SK-N-SH treated with all-trans-retinoic acid at 6 μM for 48 hours (cell line): ENCODE measurements at regions not wholly inside any gene's neighbourhood (a gene's known extent, or its start where the extent isn't known, plus 50 kb on each side); places are given as distances from the start of the nearest gene placed in this dataset.
"Not testable (repeated sequence)": the region's sequence is repeated elsewhere in the genome, so short reads cannot be mapped to it uniquely, and the experiment has no call there.

Experiments used
- ATAC-seq: fragments of 200-7000 bp; cut with Tn5 transposase; 3 replicates; pipeline ENCODE4 v1.9.1; 2020; ENCODE audit warnings: mild to moderate bottlenecking, moderate library complexity
- ARNTL ChIP-seq: fragments of 450-650 bp; formaldehyde crosslinking; IDR thresholded peaks from 2 replicates; pipeline ENCODE4 v1.5.0; 2020; ENCODE audit warnings: low read depth, mild to moderate bottlenecking, moderate library complexity, borderline replicate concordance
- BACH2 ChIP-seq: fragments of 250-450 bp; sonication (Bioruptor Pico); IDR thresholded peaks from 2 replicates; pipeline ENCODE4 v1.9.0; 2021; ENCODE audit warnings: mild to moderate bottlenecking, borderline replicate concordance
- CREB5 ChIP-seq: fragments of 250-450 bp; sonication (Bioruptor Pico); IDR thresholded peaks from 2 replicates; pipeline ENCODE4 v1.5.1; 2020; ENCODE audit warnings: low read depth, mild to moderate bottlenecking, moderate library complexity
- CSDC2 ChIP-seq: fragments of 250-450 bp; sonication (Bioruptor Pico); IDR thresholded peaks from 2 replicates; pipeline ENCODE4 v1.5.0; 2020; ENCODE audit warnings: mild to moderate bottlenecking, moderate library complexity
- ESRRG ChIP-seq: fragments of 250-450 bp; sonication (Bioruptor Pico); IDR thresholded peaks from 2 replicates; pipeline ENCODE4 v1.6.1; 2021; ENCODE audit warnings: mild to moderate bottlenecking
- GLIS3 ChIP-seq: fragments of 250-450 bp; sonication (Bioruptor Pico); IDR thresholded peaks from 2 replicates; pipeline ENCODE4 v1.5.0; 2020; ENCODE audit warnings: mild to moderate bottlenecking, moderate library complexity
- ISL1 ChIP-seq: fragments of 250-450 bp; sonication (Bioruptor Pico); IDR thresholded peaks from 2 replicates; pipeline ENCODE4 v2.1.2; 2022; ENCODE audit warnings: mild to moderate bottlenecking, moderate library complexity
- OSR1 ChIP-seq: fragments of 250-450 bp; sonication (Bioruptor Pico); IDR thresholded peaks from 2 replicates; pipeline ENCODE4 v1.8.0; 2022; ENCODE audit warnings: moderate library complexity, mild to moderate bottlenecking, inconsistent platforms
- PATZ1 ChIP-seq: fragments of 250-450 bp; sonication (Bioruptor Pico); IDR thresholded peaks from 2 replicates; pipeline ENCODE4 v1.8.0; 2020; ENCODE audit warnings: mild to moderate bottlenecking, moderate library complexity, borderline replicate concordance
- RARB ChIP-seq: fragments of 250-450 bp; sonication (Bioruptor Pico); IDR thresholded peaks from 2 replicates; pipeline ENCODE4 v1.8.0; 2021; ENCODE audit warnings: mild to moderate bottlenecking, moderate library complexity
- SNAI2 ChIP-seq: fragments of 250-450 bp; sonication (Bioruptor Pico); IDR thresholded peaks from 2 replicates; pipeline ENCODE4 v1.5.0; 2020; ENCODE audit warnings: mild to moderate bottlenecking, moderate library complexity
- TCF4 ChIP-seq: fragments of 250-450 bp; sonication (Bioruptor Pico); IDR thresholded peaks from 2 replicates; pipeline ENCODE4 v1.8.0; 2021; ENCODE audit warnings: mild to moderate bottlenecking, moderate library complexity, borderline replicate concordance
- TOX ChIP-seq: fragments of 250-450 bp; sonication (Bioruptor Pico); IDR thresholded peaks from 2 replicates; pipeline ENCODE4 v1.8.0; 2021; ENCODE audit warnings: mild to moderate bottlenecking, moderate library complexity, borderline replicate concordance
- TSHZ2 ChIP-seq: fragments of 250-450 bp; sonication (Bioruptor Pico); IDR thresholded peaks from 2 replicates; pipeline ENCODE4 v1.5.0; 2020; ENCODE audit warnings: mild to moderate bottlenecking, moderate library complexity
- ZC3H10 ChIP-seq: fragments of 250-450 bp; sonication (Bioruptor Pico); IDR thresholded peaks from 2 replicates; pipeline ENCODE4 v1.5.1; 2021; ENCODE audit warnings: mild to moderate bottlenecking, moderate library complexity
- ZFP3 ChIP-seq: fragments of 250-450 bp; sonication (Bioruptor Pico); IDR thresholded peaks from 2 replicates; pipeline ENCODE4 v1.5.0; 2020; ENCODE audit warnings: mild to moderate bottlenecking, moderate library complexity
- ZFP30 ChIP-seq: fragments of 450-650 bp; formaldehyde crosslinking; IDR thresholded peaks from 2 replicates; pipeline ENCODE4 v1.5.0; 2022; ENCODE audit warnings: mild to moderate bottlenecking, moderate library complexity
- ZNF565 ChIP-seq: fragments of 450-650 bp; formaldehyde crosslinking; conservative IDR thresholded peaks from 2 replicates; pipeline ENCODE4 v1.5.0; 2020; ENCODE audit warnings: low read depth, mild to moderate bottlenecking, moderate library complexity
- ZNF70 ChIP-seq: fragments of 450-650 bp; formaldehyde crosslinking; IDR thresholded peaks from 2 replicates; pipeline ENCODE4 v1.5.0; 2020; ENCODE audit warnings: mild to moderate bottlenecking, moderate library complexity
- ZNF8 ChIP-seq: fragments of 450-650 bp; formaldehyde crosslinking; IDR thresholded peaks from 2 replicates; pipeline ENCODE4 v1.5.0; 2020; ENCODE audit warnings: mild to moderate bottlenecking, moderate library complexity
- TF ChIP-seq, protein P1 (sequence below): fragments of 250-450 bp; sonication (Bioruptor Pico); IDR thresholded peaks from 2 replicates; pipeline ENCODE4 v1.5.1; 2021; ENCODE audit warnings: mild to moderate bottlenecking, moderate library complexity
- TF ChIP-seq, protein P2 (sequence below): fragments of 250-450 bp; sonication (Bioruptor Pico); IDR thresholded peaks from 2 replicates; pipeline ENCODE4 v1.8.0; 2021; ENCODE audit warnings: low read depth, mild to moderate bottlenecking, moderate library complexity, borderline replicate concordance

GRCh38 chr9:38518826-38519225 lies 94.6 kb upstream of the IGFBPL1 start:
- TF ChIP-seq, protein P1, sequence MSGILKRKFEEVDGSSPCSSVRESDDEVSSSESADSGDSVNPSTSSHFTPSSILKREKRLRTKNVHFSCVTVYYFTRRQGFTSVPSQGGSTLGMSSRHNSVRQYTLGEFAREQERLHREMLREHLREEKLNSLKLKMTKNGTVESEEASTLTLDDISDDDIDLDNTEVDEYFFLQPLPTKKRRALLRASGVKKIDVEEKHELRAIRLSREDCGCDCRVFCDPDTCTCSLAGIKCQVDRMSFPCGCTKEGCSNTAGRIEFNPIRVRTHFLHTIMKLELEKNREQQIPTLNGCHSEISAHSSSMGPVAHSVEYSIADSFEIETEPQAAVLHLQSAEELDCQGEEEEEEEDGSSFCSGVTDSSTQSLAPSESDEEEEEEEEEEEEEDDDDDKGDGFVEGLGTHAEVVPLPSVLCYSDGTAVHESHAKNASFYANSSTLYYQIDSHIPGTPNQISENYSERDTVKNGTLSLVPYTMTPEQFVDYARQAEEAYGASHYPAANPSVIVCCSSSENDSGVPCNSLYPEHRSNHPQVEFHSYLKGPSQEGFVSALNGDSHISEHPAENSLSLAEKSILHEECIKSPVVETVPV (CRISPR knock-in tag) = no peak
- no peak for TF ChIP-seq ZNF70
- TF ChIP-seq TOX = no peak
- no peak for TF ChIP-seq TCF4 (CRISPR knock-in tag)
- TF ChIP-seq TSHZ2 (CRISPR knock-in tag) = no peak
- TF ChIP-seq ESRRG (CRISPR knock-in tag) = no peak
- TF ChIP-seq ZNF8 = no peak
- TF ChIP-seq, protein P2, sequence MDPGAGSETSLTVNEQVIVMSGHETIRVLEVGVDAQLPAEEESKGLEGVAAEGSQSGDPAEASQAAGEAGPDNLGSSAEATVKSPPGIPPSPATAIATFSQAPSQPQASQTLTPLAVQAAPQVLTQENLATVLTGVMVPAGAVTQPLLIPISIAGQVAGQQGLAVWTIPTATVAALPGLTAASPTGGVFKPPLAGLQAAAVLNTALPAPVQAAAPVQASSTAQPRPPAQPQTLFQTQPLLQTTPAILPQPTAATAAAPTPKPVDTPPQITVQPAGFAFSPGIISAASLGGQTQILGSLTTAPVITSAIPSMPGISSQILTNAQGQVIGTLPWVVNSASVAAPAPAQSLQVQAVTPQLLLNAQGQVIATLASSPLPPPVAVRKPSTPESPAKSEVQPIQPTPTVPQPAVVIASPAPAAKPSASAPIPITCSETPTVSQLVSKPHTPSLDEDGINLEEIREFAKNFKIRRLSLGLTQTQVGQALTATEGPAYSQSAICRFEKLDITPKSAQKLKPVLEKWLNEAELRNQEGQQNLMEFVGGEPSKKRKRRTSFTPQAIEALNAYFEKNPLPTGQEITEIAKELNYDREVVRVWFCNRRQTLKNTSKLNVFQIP (CRISPR knock-in tag) = no peak
- no peak for TF ChIP-seq RARB (CRISPR knock-in tag)
- TF ChIP-seq ZC3H10 = no peak
- no peak for TF ChIP-seq CREB5 (CRISPR knock-in tag)
- no peak for TF ChIP-seq OSR1 (CRISPR knock-in tag)
- TF ChIP-seq PATZ1 (CRISPR knock-in tag) = no peak
- no peak for TF ChIP-seq ARNTL (CRISPR knock-in tag)
- TF ChIP-seq ZFP3 = no peak
- no peak for TF ChIP-seq SNAI2 (CRISPR knock-in tag)

DNA sequence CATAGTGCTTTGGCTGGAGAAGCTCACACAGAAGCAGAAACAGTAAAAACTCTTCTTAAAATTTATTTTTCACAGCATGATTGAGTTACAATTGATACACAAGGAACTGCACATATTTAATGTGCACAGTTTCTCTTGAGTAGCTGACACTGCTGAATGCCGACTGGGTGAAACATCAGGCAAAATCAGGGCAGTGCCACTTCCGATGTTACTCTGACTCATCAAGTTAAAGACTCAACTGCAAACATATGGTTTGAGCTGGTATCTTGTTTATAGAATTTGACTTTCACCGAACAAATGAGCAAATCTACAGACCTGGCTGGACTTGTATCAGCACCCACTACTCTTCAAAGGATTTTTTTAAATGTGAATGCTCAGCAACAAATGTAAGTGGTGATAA lies 92.0 kb upstream of the IGFBPL1 start:
- ATAC-seq = peak; percentile 75

More at GRCh38 chr9:38518826-38519225, 94.6 kb upstream of the IGFBPL1 start:
- ATAC-seq = no peak

GRCh38 chr9:38515055-38515454 lies 90.8 kb upstream of the IGFBPL1 start:
- not testable (repeated sequence) for ATAC-seq

DNA sequence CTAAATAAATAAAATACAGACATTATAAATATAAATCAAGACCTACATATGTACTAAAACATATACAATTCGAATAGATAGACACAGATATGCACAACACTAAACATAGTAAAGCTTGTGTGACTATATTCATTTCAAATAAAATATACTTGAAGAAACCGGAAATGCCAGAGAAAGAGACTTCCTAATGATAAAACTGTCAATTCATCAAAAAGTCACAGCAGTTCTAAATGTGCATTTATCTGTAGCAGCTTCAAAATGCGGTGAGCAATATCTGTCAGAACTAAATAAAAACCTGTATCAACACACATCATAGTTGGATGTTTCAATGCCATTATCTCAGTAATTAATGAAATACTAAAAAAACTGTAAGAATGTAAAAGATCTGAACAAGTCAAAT lies 86.1 kb upstream of the IGFBPL1 start:
- not testable (repeated sequence) for ATAC-seq

GRCh38 chr9:38507587-38507986 lies 83.3 kb upstream of the IGFBPL1 start:
- TF ChIP-seq ZFP3 = no peak
- TF ChIP-seq CSDC2 (CRISPR knock-in tag) = no peak
- TF ChIP-seq ZFP30 (CRISPR knock-in tag) = no peak
- no peak for TF ChIP-seq GLIS3 (CRISPR knock-in tag)
- TF ChIP-seq BACH2 (CRISPR knock-in tag) = no peak
- TF ChIP-seq ESRRG (CRISPR knock-in tag) = no peak
- TF ChIP-seq TCF4 (CRISPR knock-in tag) = no peak
- TF ChIP-seq ISL1 (CRISPR knock-in tag) = no peak
- TF ChIP-seq ZC3H10 = no peak
- TF ChIP-seq ZNF565 = no peak
- TF ChIP-seq, protein P2 (CRISPR knock-in tag) = no peak
- TF ChIP-seq SNAI2 (CRISPR knock-in tag) = no peak
- ATAC-seq = no peak

GRCh38 chr9:38500171-38500570 lies 75.9 kb upstream of the IGFBPL1 start:
- not testable (repeated sequence) for ATAC-seq

DNA sequence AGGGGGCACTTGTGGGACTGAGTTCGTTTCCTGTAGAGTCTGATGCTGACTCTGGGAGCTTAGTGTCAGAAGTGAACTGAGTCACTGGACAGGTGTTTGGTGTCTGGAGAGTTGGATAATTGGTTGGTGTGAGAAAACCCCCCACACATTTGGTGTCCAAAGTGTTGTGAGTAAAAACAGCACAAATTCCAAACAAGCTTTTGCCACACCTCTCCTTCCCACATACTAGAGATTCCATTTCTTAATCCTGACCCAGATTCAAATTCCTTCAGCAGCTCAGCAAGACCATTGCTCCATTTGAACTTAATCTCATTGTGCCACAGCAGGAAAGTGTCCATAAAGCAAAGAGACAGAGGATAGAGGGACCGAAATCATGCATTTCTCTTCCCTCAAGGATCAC lies 74.3 kb upstream of the IGFBPL1 start:
- not testable (repeated sequence) for ATAC-seq
